ENCODE measurements at regions not wholly inside any gene's neighbourhood (a gene's known extent, or its start where the extent isn't known, plus 50 kb on each side); places are given as distances from the start of the nearest gene placed in this dataset.

- TF ChIP-seq CTCF (IDR thresholded peaks at IDR 0.05) (no peak), POLR2A (IDR thresholded peaks at IDR 0.05) (no peak)
Observed at GRCh38 chr18:22257022-22257543, 87.7 kb downstream of the GATA6 start.

Measured in esophagus squamous epithelium (tissue), 4 donors.